NCI-H1694 treated with DMSO at 0.1 percent for 48 hours (cell line): ENCODE measurements at regions not wholly inside any gene's neighbourhood (a gene's known extent, or its start where the extent isn't known, plus 50 kb on each side); places are given as distances from the start of the nearest gene placed in this dataset.

Experiments used
- DNase-seq: peaks from one replicate; lab custom pipeline; 2025; lab: John Stamatoyannopoulos, UW

GRCh38 chr3:194928831-194929577 lies 243.3 kb downstream of the FAM43A start:
- no peak for DNase-seq

- DNase-seq, result no peak
Measured at GRCh38 chr3:194929578-194929960, 243.9 kb downstream of the FAM43A start.

- DNase-seq, result no peak
Measured at GRCh38 chr3:194930377-194931204, 244.9 kb downstream of the FAM43A start.

GRCh38 chr3:194931347-194931746 lies 245.7 kb downstream of the FAM43A start:
- DNase-seq, result no peak

- DNase-seq, result no peak
Measured at GRCh38 chr3:194931865-194932264, 246.2 kb downstream of the FAM43A start.

- no peak for DNase-seq
Measured at GRCh38 chr3:194933465-194933864, 247.8 kb downstream of the FAM43A start.

- no peak for DNase-seq
Measured at GRCh38 chr3:194935061-194935460, 249.4 kb downstream of the FAM43A start.

- no peak for DNase-seq
Measured at GRCh38 chr3:194935632-194936470, 250.2 kb downstream of the FAM43A start.

GRCh38 chr3:194936659-194937058 lies 251.0 kb downstream of the FAM43A start:
- no peak for DNase-seq

- DNase-seq, result no peak
Measured at GRCh38 chr3:194937144-194937543, 251.5 kb downstream of the FAM43A start.

GRCh38 chr3:194937882-194938321 lies 252.2 kb downstream of the FAM43A start:
- no peak for DNase-seq

GRCh38 chr3:194938845-194939531 lies 253.3 kb downstream of the FAM43A start:
- no peak for DNase-seq

- no peak for DNase-seq
Measured at GRCh38 chr3:194939532-194939909, 253.8 kb downstream of the FAM43A start.

- no peak for DNase-seq
Measured at GRCh38 chr3:194939949-194940770, 254.5 kb downstream of the FAM43A start.

GRCh38 chr3:194941360-194941955 lies 255.8 kb downstream of the FAM43A start:
- DNase-seq, result no peak

GRCh38 chr3:194941956-194942511 lies 256.4 kb downstream of the FAM43A start:
- no peak for DNase-seq

GRCh38 chr3:194944526-194944925 lies 258.8 kb downstream of the FAM43A start:
- no peak for DNase-seq

- no peak for DNase-seq
Measured at GRCh38 chr3:194945508-194945907, 259.8 kb downstream of the FAM43A start.

- DNase-seq, result no peak
Measured at GRCh38 chr3:194946091-194946490, 260.4 kb downstream of the FAM43A start.

- no peak for DNase-seq
Measured at GRCh38 chr3:194949592-194949991, 263.9 kb downstream of the FAM43A start.
